ENCODE measurements at regions not wholly inside any gene's neighbourhood (a gene's known extent, or its start where the extent isn't known, plus 50 kb on each side); places are given as distances from the start of the nearest gene placed in this dataset.

DNA sequence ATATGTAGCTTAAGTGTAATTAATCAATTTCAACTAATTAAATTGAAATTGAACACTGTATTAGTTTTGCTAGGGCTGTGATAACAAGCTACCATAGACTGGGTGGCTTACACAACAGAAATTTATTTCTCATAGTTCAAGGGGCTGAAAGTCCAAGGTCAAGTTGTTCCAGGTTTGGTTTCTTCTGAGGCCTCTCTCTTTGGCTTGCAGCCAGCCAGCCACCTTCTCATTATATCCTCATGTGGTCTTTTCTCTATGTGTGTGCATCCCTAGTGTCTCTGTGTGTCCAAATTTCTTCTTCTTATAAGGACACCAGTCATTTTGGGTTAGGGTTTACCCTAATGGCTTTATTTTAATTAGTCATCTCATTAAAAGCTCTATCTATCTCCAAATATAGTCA is 611.7 kb downstream of the UTRN start:
- POLR2A ChIA-PET: no interaction called here
- Histone ChIP-seq H3K27me3 (ENCODE audit: control insufficient read depth in 1 of 2, insufficient read depth in 2 of 2, low read length in 2 of 2) (no peaks in the 10 kb centered on the region), H3K9ac (ENCODE audit: insufficient read depth, low read depth, low read length) (no peak overlapping the region), H3K36me3 (replicated peaks in 1 of 2; ENCODE audit: control insufficient read depth in 1 of 2, insufficient read depth in 2 of 2, low read length in 2 of 2) (no peaks in the 10 kb centered on the region), H3K4me3 (replicated peaks in 1 of 3; ENCODE audit: insufficient read depth in 1 of 3, low read depth in 2 of 3, low read length in 3 of 3) (no peak overlapping the region), H4K20me1 (ENCODE audit: insufficient read depth, low read length) (no peaks in the 10 kb centered on the region), H3K4me2 (ENCODE audit: low read depth, low read length) (no peak overlapping the region), H3K9me3 (ENCODE audit: low read length) (no peaks in the 10 kb centered on the region), H3K4me1 (ENCODE audit: insufficient read depth, low read length) (0 out of 2 replicates have a peak, but pooled peaks cover 8% of the 10 kb centered on the region), H3K27ac (ENCODE audit: extremely low read length, insufficient read depth, low read length) (no peak overlapping the region), H3K79me2 (ENCODE audit: insufficient read depth, low read length) (no peaks in the 10 kb centered on the region), H2AFZ (ENCODE audit: low read length) (no peak overlapping the region)
- no TSS peak for BruUV-seq (replicated peaks)
- in situ Hi-C loops (cut with HindIII; ENCODE audit: extremely low pct_ligation_motif_present, low pct_unique_long_range_greater_than_20kb) (no loop called here), intact Hi-C loops (cut with micrococcal nuclease; ENCODE audit: unreplicated experiment) (no loop called here)
- no peak for DNase-seq (ENCODE audit: low spot score)
- no peak for ATAC-seq
- no peak for TF ChIP-seq TBX2 (CRISPR knock-in tag; IDR thresholded peaks at IDR 0.05; ENCODE audit: borderline replicate concordance)
- no peak for TF ChIP-seq ZBTB21 (CRISPR knock-in tag; IDR thresholded peaks at IDR 0.05)
- TF ChIP-seq KMT2A (CRISPR knock-in tag; IDR thresholded peaks at IDR 0.05): no peak
- TF ChIP-seq ZNF276 (CRISPR knock-in tag; IDR thresholded peaks at IDR 0.05; ENCODE audit: low read depth): no peak
- no peak for TF ChIP-seq HINFP (CRISPR knock-in tag; IDR thresholded peaks at IDR 0.05; ENCODE audit: low read depth)
- no peak for TF ChIP-seq ZSCAN9 (CRISPR knock-in tag; IDR thresholded peaks at IDR 0.05; ENCODE audit: borderline replicate concordance)
- TF ChIP-seq JUNB (CRISPR knock-in tag; IDR thresholded peaks at IDR 0.05; ENCODE audit: borderline replicate concordance): no peak
- TF ChIP-seq MTF1 (CRISPR knock-in tag; IDR thresholded peaks at IDR 0.05): no peak
- no peak for TF ChIP-seq ZNF160 (CRISPR knock-in tag; IDR thresholded peaks at IDR 0.05)
- no peak for TF ChIP-seq REL (CRISPR knock-in tag; conservative IDR thresholded peaks at IDR 0.05)
- TF ChIP-seq, protein P1, sequence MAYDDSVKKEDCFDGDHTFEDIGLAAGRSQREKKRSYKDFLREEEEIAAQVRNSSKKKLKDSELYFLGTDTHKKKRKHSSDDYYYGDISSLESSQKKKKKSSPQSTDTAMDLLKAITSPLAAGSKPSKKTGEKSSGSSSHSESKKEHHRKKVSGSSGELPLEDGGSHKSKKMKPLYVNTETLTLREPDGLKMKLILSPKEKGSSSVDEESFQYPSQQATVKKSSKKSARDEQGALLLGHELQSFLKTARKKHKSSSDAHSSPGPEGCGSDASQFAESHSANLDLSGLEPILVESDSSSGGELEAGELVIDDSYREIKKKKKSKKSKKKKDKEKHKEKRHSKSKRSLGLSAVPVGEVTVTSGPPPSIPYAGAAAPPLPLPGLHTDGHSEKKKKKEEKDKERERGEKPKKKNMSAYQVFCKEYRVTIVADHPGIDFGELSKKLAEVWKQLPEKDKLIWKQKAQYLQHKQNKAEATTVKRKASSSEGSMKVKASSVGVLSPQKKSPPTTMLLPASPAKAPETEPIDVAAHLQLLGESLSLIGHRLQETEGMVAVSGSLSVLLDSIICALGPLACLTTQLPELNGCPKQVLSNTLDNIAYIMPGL (CRISPR knock-in tag; IDR thresholded peaks at IDR 0.05; ENCODE audit: borderline replicate concordance in 1 of 2, low read depth in 1 of 2): no peak
- TF ChIP-seq ZNF891 (CRISPR knock-in tag; IDR thresholded peaks at IDR 0.05): no peak
- no peak for TF ChIP-seq ZMYM2 (CRISPR knock-in tag; IDR thresholded peaks at IDR 0.05)
- no peak for TF ChIP-seq ZBTB39 (CRISPR knock-in tag; IDR thresholded peaks at IDR 0.05)
- TF ChIP-seq, protein P2, sequence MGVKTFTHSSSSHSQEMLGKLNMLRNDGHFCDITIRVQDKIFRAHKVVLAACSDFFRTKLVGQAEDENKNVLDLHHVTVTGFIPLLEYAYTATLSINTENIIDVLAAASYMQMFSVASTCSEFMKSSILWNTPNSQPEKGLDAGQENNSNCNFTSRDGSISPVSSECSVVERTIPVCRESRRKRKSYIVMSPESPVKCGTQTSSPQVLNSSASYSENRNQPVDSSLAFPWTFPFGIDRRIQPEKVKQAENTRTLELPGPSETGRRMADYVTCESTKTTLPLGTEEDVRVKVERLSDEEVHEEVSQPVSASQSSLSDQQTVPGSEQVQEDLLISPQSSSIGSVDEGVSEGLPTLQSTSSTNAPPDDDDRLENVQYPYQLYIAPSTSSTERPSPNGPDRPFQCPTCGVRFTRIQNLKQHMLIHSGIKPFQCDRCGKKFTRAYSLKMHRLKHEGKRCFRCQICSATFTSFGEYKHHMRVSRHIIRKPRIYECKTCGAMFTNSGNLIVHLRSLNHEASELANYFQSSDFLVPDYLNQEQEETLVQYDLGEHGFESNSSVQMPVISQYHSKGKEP (CRISPR knock-in tag; IDR thresholded peaks at IDR 0.05): no peak
- no peak for TF ChIP-seq NFKBIZ (CRISPR knock-in tag; IDR thresholded peaks at IDR 0.05)
- no peak for TF ChIP-seq ZNF781 (CRISPR knock-in tag; IDR thresholded peaks at IDR 0.05; ENCODE audit: borderline replicate concordance, not compliant biosample characterization)
- no peak for FAIRE-seq
- CTCF ChIA-PET (ENCODE audit: low intra/inter-chr PET ratio, low total read pairs): no interaction called here

Data from HepG2 (cell line).